IPS-15b (cell line): ENCODE measurements at regions not wholly inside any gene's neighbourhood (a gene's known extent, or its start where the extent isn't known, plus 50 kb on each side); places are given as distances from the start of the nearest gene placed in this dataset.

Experiments used
- H3K27me3 ChIP-seq: one replicate; pipeline ENCODE4 v1.6.1; 2013; ENCODE audit warnings: low read length; ENCODE audit not compliant: control insufficient read depth, insufficient read depth
- H3K36me3 ChIP-seq: one replicate; pipeline ENCODE4 v1.6.1; 2013; ENCODE audit warnings: low read length; ENCODE audit not compliant: control insufficient read depth, insufficient read depth
- H3K4me1 ChIP-seq: one replicate; pipeline ENCODE4 v1.6.1; 2013; ENCODE audit warnings: mild to moderate bottlenecking, low read length; ENCODE audit not compliant: control insufficient read depth, insufficient read depth
- H3K4me3 ChIP-seq: one replicate; pipeline ENCODE4 v1.5.1; 2013; ENCODE audit warnings: low read depth, low read length
- H3K9ac ChIP-seq: one replicate; pipeline ENCODE4 v1.6.1; 2013; ENCODE audit warnings: low read depth, mild to moderate bottlenecking, low read length
- H3K9me3 ChIP-seq: one replicate; pipeline ENCODE4 v1.6.1; 2013; ENCODE audit warnings: mild to moderate bottlenecking, low read length; ENCODE audit not compliant: control insufficient read depth, insufficient read depth

DNA sequence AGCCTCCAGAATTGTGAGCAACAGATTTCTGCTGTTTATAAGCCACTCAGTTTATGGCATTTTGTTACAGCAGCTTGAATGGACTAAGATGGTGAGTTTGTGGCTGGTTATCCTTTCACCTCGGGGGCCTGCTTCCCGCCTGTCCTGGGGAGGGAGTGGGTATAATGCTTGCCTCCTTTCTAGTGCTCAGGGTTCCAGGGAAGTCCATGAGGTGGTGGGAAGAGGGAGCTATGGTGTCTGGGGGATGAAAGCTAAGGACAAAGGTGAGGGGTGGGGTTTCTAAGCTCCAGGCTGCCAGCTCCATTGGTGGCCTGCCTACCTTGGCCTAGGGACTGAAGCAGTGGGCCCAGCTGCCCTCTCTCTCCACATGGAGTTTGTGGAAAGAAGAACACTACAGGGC lies 50.2 kb upstream of the SDK2 start:
- Histone ChIP-seq H3K36me3 (no peaks in the 10 kb centered on the region), H3K4me3 (no peak overlapping the region), H3K9me3 (no peaks in the 10 kb centered on the region), H3K4me1 (peaks cover 9% of the 10 kb centered on the region), H3K27me3 (no peaks in the 10 kb centered on the region), H3K9ac (no peak overlapping the region)

DNA sequence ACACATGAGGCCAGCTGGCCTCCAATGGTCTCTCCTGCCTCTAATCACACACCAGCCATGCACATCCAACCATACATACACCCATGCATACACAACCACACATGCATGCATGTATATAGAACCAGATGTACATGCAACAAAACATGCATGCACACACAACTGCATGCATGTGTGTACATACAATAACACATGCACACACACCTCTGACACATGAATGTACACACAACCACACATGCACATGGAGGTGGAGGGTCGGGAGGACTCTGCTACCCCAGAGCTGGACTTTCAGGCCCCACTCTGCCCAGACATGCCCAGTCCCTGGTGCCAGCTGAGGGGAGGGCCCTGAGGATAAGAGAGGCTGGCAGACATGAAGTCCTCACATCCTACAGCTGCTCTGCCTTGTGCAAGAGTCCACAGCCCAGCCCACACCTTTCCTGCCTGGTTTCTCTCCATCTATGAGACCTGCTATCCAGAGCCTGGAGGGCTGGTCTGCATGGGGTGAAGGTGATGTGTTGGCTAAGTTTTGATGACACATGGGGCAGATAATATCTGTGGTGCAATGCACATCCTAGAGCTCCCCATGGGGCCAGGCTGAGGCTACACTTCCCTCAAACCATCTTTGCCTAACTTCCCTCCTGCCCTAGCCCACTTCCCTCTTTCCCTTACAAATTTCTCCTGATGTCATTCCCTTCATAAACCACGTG lies 50.9 kb upstream of the SDK2 start:
- Histone ChIP-seq H3K27me3 (no peaks in the 10 kb centered on the region), H3K36me3 (no peaks in the 10 kb centered on the region), H3K4me3 (no peak overlapping the region), H3K4me1 (peaks cover 9% of the 10 kb centered on the region), H3K9ac (no peak overlapping the region), H3K9me3 (no peaks in the 10 kb centered on the region)

- Histone ChIP-seq H3K9ac (no peak overlapping the region), H3K9me3 (no peaks in the 10 kb centered on the region), H3K4me3 (no peak overlapping the region), H3K4me1 (peaks cover 3% of the 10 kb centered on the region), H3K27me3 (no peaks in the 10 kb centered on the region), H3K36me3 (no peaks in the 10 kb centered on the region)
These were observed 52.0 kb upstream of the SDK2 start for GRCh38 chr17:73696251-73696650.

GRCh38 chr17:73697872-73698271 lies 53.6 kb upstream of the SDK2 start:
- Histone ChIP-seq H3K4me3 (no peak overlapping the region), H3K4me1 (no peaks in the 10 kb centered on the region), H3K9me3 (no peaks in the 10 kb centered on the region), H3K36me3 (no peaks in the 10 kb centered on the region), H3K9ac (no peak overlapping the region), H3K27me3 (no peaks in the 10 kb centered on the region)

- Histone ChIP-seq H3K4me1 (no peaks in the 10 kb centered on the region), H3K4me3 (no peak overlapping the region), H3K36me3 (no peaks in the 10 kb centered on the region), H3K27me3 (no peaks in the 10 kb centered on the region), H3K9me3 (no peaks in the 10 kb centered on the region), H3K9ac (no peak overlapping the region)
These were observed 54.7 kb upstream of the SDK2 start for GRCh38 chr17:73698966-73699365.

GRCh38 chr17:73701701-73702100 lies 57.5 kb upstream of the SDK2 start:
- no peaks in the 10 kb centered on the region for H3K27me3 ChIP-seq
- H3K9ac ChIP-seq: no peak overlapping the region
- H3K4me3 ChIP-seq: no peak overlapping the region
- H3K9me3 ChIP-seq: no peaks in the 10 kb centered on the region
- no peaks in the 10 kb centered on the region for H3K36me3 ChIP-seq
- H3K4me1 ChIP-seq: no peaks in the 10 kb centered on the region

DNA sequence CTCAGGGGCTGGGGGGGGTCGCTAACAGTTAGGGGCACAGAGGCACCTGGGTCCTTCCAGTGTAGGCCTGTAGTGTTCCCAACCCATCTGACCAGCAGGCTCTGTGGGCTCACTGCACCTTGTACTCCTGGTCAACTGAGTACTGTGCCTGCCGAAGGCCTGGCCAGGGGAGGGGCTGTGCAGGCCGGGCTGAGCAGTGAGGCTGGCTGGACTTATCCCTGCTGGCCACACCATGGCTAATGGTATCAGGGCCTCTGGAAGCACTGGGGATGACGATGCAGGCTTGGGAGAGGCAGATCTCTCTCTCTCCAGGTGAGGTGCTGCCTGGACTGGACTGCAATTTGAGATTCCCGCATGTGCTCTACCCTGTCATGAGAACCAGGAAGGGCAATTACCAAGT lies 58.9 kb upstream of the SDK2 start:
- H3K9me3 ChIP-seq: no peaks in the 10 kb centered on the region
- H3K4me1 ChIP-seq: no peaks in the 10 kb centered on the region
- no peaks in the 10 kb centered on the region for H3K36me3 ChIP-seq
- H3K9ac ChIP-seq: no peak overlapping the region
- H3K4me3 ChIP-seq: no peak overlapping the region
- H3K27me3 ChIP-seq: no peaks in the 10 kb centered on the region

DNA sequence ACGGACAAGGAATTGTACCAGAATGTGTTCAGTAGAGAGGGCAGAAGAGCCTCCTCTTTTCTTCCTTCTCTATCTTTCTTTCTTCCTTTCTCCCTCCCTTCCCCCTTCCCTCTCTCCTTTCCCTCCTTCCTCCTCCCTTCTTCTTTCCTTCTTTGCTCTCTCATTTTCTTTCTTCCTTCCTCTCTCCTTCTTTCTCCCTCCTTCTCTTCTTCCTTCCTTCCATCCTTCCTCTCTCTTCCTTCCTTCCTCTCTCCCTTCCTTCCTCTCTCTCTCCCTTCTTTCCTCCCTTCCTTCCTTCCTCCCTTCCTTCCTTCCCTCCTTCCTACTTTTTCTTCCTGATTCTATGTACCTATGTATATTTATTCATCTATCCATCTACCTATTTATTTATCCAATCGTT lies 59.7 kb upstream of the SDK2 start:
- Histone ChIP-seq H3K4me1 (no peaks in the 10 kb centered on the region), H3K4me3 (no peak overlapping the region), H3K9me3 (no peaks in the 10 kb centered on the region), H3K36me3 (no peaks in the 10 kb centered on the region), H3K27me3 (peaks cover 7% of the 10 kb centered on the region), H3K9ac (no peak overlapping the region)

DNA sequence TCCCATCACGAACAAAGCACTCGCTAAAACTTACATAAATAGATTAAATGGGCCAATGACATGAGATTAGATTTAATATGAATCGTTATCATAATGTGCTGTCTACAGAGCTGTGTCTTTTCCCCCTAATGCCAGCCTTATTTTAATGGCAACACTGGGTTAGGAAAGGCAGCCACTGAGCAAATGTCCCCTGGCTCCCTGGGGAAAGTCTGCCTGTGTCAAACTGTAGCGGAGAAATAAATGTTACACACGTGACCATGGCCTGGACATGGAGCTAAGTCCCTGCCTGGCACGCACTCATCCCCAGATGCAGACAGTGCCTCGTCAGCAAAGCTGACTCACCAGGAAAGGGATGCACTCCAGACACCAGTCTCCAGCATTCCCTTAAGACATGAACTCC lies 61.3 kb upstream of the SDK2 start:
- Histone ChIP-seq H3K4me1 (peaks cover 3% of the 10 kb centered on the region), H3K27me3 (peaks cover 16% of the 10 kb centered on the region), H3K9ac (no peak overlapping the region), H3K9me3 (no peaks in the 10 kb centered on the region), H3K4me3 (no peak overlapping the region), H3K36me3 (no peaks in the 10 kb centered on the region)

- Histone ChIP-seq H3K4me1 (peaks cover 3% of the 10 kb centered on the region), H3K36me3 (no peaks in the 10 kb centered on the region), H3K9me3 (no peaks in the 10 kb centered on the region), H3K27me3 (peaks cover 16% of the 10 kb centered on the region), H3K4me3 (no peak overlapping the region), H3K9ac (no peak overlapping the region)
These were observed 62.2 kb upstream of the SDK2 start for GRCh38 chr17:73706428-73706827.

DNA sequence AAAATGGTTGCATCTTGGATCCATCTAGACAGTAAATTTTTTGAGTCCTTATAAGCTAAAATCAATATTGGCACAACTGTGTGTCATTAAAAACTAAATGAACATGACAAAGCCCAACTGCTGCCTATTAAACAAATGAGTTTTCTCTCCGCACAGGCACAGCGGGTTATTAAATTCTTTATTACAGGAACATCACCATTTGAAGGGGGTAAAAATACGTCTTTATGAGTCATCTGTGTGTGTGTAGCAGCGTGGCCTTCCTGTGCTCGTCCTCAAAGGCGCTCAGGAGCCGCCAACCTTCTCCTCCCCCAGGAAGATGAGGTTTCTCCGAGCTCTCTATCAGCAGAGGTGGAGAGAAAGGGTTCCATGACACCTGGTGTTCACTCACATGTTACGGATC lies 62.6 kb upstream of the SDK2 start:
- Histone ChIP-seq H3K9me3 (no peaks in the 10 kb centered on the region), H3K9ac (no peak overlapping the region), H3K4me3 (no peak overlapping the region), H3K27me3 (peaks cover 16% of the 10 kb centered on the region), H3K36me3 (no peaks in the 10 kb centered on the region), H3K4me1 (peaks cover 3% of the 10 kb centered on the region)

GRCh38 chr17:73707358-73707757 lies 63.1 kb upstream of the SDK2 start:
- H3K4me3 ChIP-seq: no peak overlapping the region
- peaks cover 3% of the 10 kb centered on the region for H3K4me1 ChIP-seq
- H3K9ac ChIP-seq: no peak overlapping the region
- H3K9me3 ChIP-seq: no peaks in the 10 kb centered on the region
- no peaks in the 10 kb centered on the region for H3K36me3 ChIP-seq
- peaks cover 16% of the 10 kb centered on the region for H3K27me3 ChIP-seq
